ENCODE measurements at regions not wholly inside any gene's neighbourhood (a gene's known extent, or its start where the extent isn't known, plus 50 kb on each side); places are given as distances from the start of the nearest gene placed in this dataset.
"Not testable (repeated sequence)": the region's sequence is repeated elsewhere in the genome, so short reads cannot be mapped to it uniquely, and the experiment has no call there.

- H3K9me3 ChIP-seq (ENCODE audit: control insufficient read depth, low read length), result no peaks in the 10 kb centered on the region
- no peaks in the 10 kb centered on the region for H3K27me3 ChIP-seq (replicated peaks; ENCODE audit: control insufficient read depth, insufficient read depth, low read length)
- DNase-seq (ENCODE audit: low read depth), result peak; percentile 87
- H3K36me3 ChIP-seq (ENCODE audit: control insufficient read depth, insufficient read depth, low read length, severe bottlenecking), result no peaks in the 10 kb centered on the region
- no peaks in the 10 kb centered on the region for H3K4me1 ChIP-seq (ENCODE audit: control insufficient read depth, insufficient read depth, low read length)
- no peak overlapping the region for H3K9ac ChIP-seq (ENCODE audit: low read length)
- H3K4me3 ChIP-seq (ENCODE audit: low read length), result no peak overlapping the region
Measured at GRCh38 chr12:19671695-19672094, 232.4 kb downstream of the AEBP2 start.

- Histone ChIP-seq H3K4me3 (ENCODE audit: low read length) (no peak overlapping the region), H3K36me3 (ENCODE audit: control insufficient read depth, insufficient read depth, low read length, severe bottlenecking) (no peaks in the 10 kb centered on the region), H3K9ac (ENCODE audit: low read length) (no peak overlapping the region), H3K4me1 (ENCODE audit: control insufficient read depth, insufficient read depth, low read length) (no peaks in the 10 kb centered on the region), H3K27me3 (replicated peaks; ENCODE audit: control insufficient read depth, insufficient read depth, low read length) (no peaks in the 10 kb centered on the region), H3K9me3 (ENCODE audit: control insufficient read depth, low read length) (peaks cover 6% of the 10 kb centered on the region)
- no peak for DNase-seq (ENCODE audit: low read depth)
Measured at GRCh38 chr12:19674437-19674836, 235.1 kb downstream of the AEBP2 start.

- Histone ChIP-seq H3K4me3 (ENCODE audit: low read length) (no peak overlapping the region), H3K9ac (ENCODE audit: low read length) (no peak overlapping the region), H3K36me3 (ENCODE audit: control insufficient read depth, insufficient read depth, low read length, severe bottlenecking) (no peaks in the 10 kb centered on the region), H3K4me1 (ENCODE audit: control insufficient read depth, insufficient read depth, low read length) (no peaks in the 10 kb centered on the region), H3K9me3 (ENCODE audit: control insufficient read depth, low read length) (peaks cover 6% of the 10 kb centered on the region), H3K27me3 (replicated peaks; ENCODE audit: control insufficient read depth, insufficient read depth, low read length) (no peaks in the 10 kb centered on the region)
- no peak for DNase-seq (ENCODE audit: low read depth)
Measured at GRCh38 chr12:19675361-19675760, 236.1 kb downstream of the AEBP2 start.

GRCh38 chr12:19678501-19678900, 239.2 kb downstream of the AEBP2 start:
- not testable (repeated sequence) for H3K27me3 ChIP-seq (replicated peaks; ENCODE audit: control insufficient read depth, insufficient read depth, low read length); DNase-seq (ENCODE audit: low read depth); H3K4me3 ChIP-seq (ENCODE audit: low read length); H3K9ac ChIP-seq (ENCODE audit: low read length); H3K4me1 ChIP-seq (ENCODE audit: control insufficient read depth, insufficient read depth, low read length); H3K9me3 ChIP-seq (ENCODE audit: control insufficient read depth, low read length); H3K36me3 ChIP-seq (ENCODE audit: control insufficient read depth, insufficient read depth, low read length, severe bottlenecking)

- Histone ChIP-seq H3K4me3 (ENCODE audit: low read length) (no peak overlapping the region), H3K27me3 (replicated peaks; ENCODE audit: control insufficient read depth, insufficient read depth, low read length) (no peaks in the 10 kb centered on the region), H3K4me1 (ENCODE audit: control insufficient read depth, insufficient read depth, low read length) (peaks cover 13% of the 10 kb centered on the region), H3K36me3 (ENCODE audit: control insufficient read depth, insufficient read depth, low read length, severe bottlenecking) (no peaks in the 10 kb centered on the region), H3K9me3 (ENCODE audit: control insufficient read depth, low read length) (peaks cover 6% of the 10 kb centered on the region), H3K9ac (ENCODE audit: low read length) (no peak overlapping the region)
- DNase-seq (ENCODE audit: low read depth), result no peak
Measured at GRCh38 chr12:19681007-19681406, 241.7 kb downstream of the AEBP2 start.

GRCh38 chr12:19683178-19683927, 244.1 kb downstream of the AEBP2 start:
- Histone ChIP-seq H3K4me1 (ENCODE audit: control insufficient read depth, insufficient read depth, low read length) (peaks cover 13% of the 10 kb centered on the region), H3K4me3 (ENCODE audit: low read length) (no peak overlapping the region), H3K36me3 (ENCODE audit: control insufficient read depth, insufficient read depth, low read length, severe bottlenecking) (no peaks in the 10 kb centered on the region), H3K9me3 (ENCODE audit: control insufficient read depth, low read length) (peaks cover 6% of the 10 kb centered on the region), H3K27me3 (replicated peaks; ENCODE audit: control insufficient read depth, insufficient read depth, low read length) (no peaks in the 10 kb centered on the region), H3K9ac (ENCODE audit: low read length) (peak overlapping the region; percentile 4)
- peak; percentile 55 for DNase-seq (ENCODE audit: low read depth)

- Histone ChIP-seq H3K4me3 (ENCODE audit: low read length) (no peak overlapping the region), H3K36me3 (ENCODE audit: control insufficient read depth, insufficient read depth, low read length, severe bottlenecking) (no peaks in the 10 kb centered on the region), H3K4me1 (ENCODE audit: control insufficient read depth, insufficient read depth, low read length) (peaks cover 13% of the 10 kb centered on the region), H3K9ac (ENCODE audit: low read length) (no peak overlapping the region), H3K27me3 (replicated peaks; ENCODE audit: control insufficient read depth, insufficient read depth, low read length) (no peaks in the 10 kb centered on the region), H3K9me3 (ENCODE audit: control insufficient read depth, low read length) (no peaks in the 10 kb centered on the region)
- DNase-seq (ENCODE audit: low read depth), result no peak
Measured at GRCh38 chr12:19687371-19687770, 248.1 kb downstream of the AEBP2 start.

- Histone ChIP-seq H3K9ac (ENCODE audit: low read length) (no peak overlapping the region), H3K36me3 (ENCODE audit: control insufficient read depth, insufficient read depth, low read length, severe bottlenecking) (no peaks in the 10 kb centered on the region), H3K4me3 (ENCODE audit: low read length) (no peak overlapping the region), H3K9me3 (ENCODE audit: control insufficient read depth, low read length) (no peaks in the 10 kb centered on the region), H3K4me1 (ENCODE audit: control insufficient read depth, insufficient read depth, low read length) (peaks cover 4% of the 10 kb centered on the region), H3K27me3 (replicated peaks; ENCODE audit: control insufficient read depth, insufficient read depth, low read length) (no peaks in the 10 kb centered on the region)
- DNase-seq (ENCODE audit: low read depth), result no peak
Measured at GRCh38 chr12:19688532-19688931, 249.2 kb downstream of the AEBP2 start.

- Histone ChIP-seq H3K27me3 (replicated peaks; ENCODE audit: control insufficient read depth, insufficient read depth, low read length) (no peaks in the 10 kb centered on the region), H3K4me3 (ENCODE audit: low read length) (no peak overlapping the region), H3K36me3 (ENCODE audit: control insufficient read depth, insufficient read depth, low read length, severe bottlenecking) (no peaks in the 10 kb centered on the region), H3K9ac (ENCODE audit: low read length) (no peak overlapping the region), H3K9me3 (ENCODE audit: control insufficient read depth, low read length) (no peaks in the 10 kb centered on the region), H3K4me1 (ENCODE audit: control insufficient read depth, insufficient read depth, low read length) (peaks cover 1% of the 10 kb centered on the region)
- no peak for DNase-seq (ENCODE audit: low read depth)
Measured at GRCh38 chr12:19689226-19689625, 249.9 kb downstream of the AEBP2 start.

GRCh38 chr12:19689801-19690472, 250.6 kb downstream of the AEBP2 start:
- H3K4me3 ChIP-seq (ENCODE audit: low read length), result no peak overlapping the region
- DNase-seq (ENCODE audit: low read depth), result no peak
- peaks cover 8% of the 10 kb centered on the region for H3K4me1 ChIP-seq (ENCODE audit: control insufficient read depth, insufficient read depth, low read length)
- H3K27me3 ChIP-seq (replicated peaks; ENCODE audit: control insufficient read depth, insufficient read depth, low read length), result no peaks in the 10 kb centered on the region
- no peak overlapping the region for H3K9ac ChIP-seq (ENCODE audit: low read length)
- H3K9me3 ChIP-seq (ENCODE audit: control insufficient read depth, low read length), result no peaks in the 10 kb centered on the region
- no peaks in the 10 kb centered on the region for H3K36me3 ChIP-seq (ENCODE audit: control insufficient read depth, insufficient read depth, low read length, severe bottlenecking)

GRCh38 chr12:19692091-19692490, 252.8 kb downstream of the AEBP2 start:
- DNase-seq (ENCODE audit: low read depth), result no peak
- Histone ChIP-seq H3K36me3 (ENCODE audit: control insufficient read depth, insufficient read depth, low read length, severe bottlenecking) (no peaks in the 10 kb centered on the region), H3K4me1 (ENCODE audit: control insufficient read depth, insufficient read depth, low read length) (peaks cover 16% of the 10 kb centered on the region), H3K4me3 (ENCODE audit: low read length) (no peak overlapping the region), H3K27me3 (replicated peaks; ENCODE audit: control insufficient read depth, insufficient read depth, low read length) (no peaks in the 10 kb centered on the region), H3K9me3 (ENCODE audit: control insufficient read depth, low read length) (no peaks in the 10 kb centered on the region), H3K9ac (ENCODE audit: low read length) (no peak overlapping the region)
